DMS53 treated with DMSO at 0.1 percent for 48 hours (cell line): ENCODE measurements at regions not wholly inside any gene's neighbourhood (a gene's known extent, or its start where the extent isn't known, plus 50 kb on each side); places are given as distances from the start of the nearest gene placed in this dataset.
"Not testable (repeated sequence)": the region's sequence is repeated elsewhere in the genome, so short reads cannot be mapped to it uniquely, and the experiment has no call there.

Experiments
- DNase-seq: peaks from one replicate; lab custom pipeline; 2025; ENCODE audit not compliant: unreplicated experiment; lab: John Stamatoyannopoulos, UW

GRCh38 chr18:38639700-38640099 lies 1074.1 kb upstream of the CELF4 start:
- DNase-seq, result not testable (repeated sequence)

GRCh38 chr18:38635709-38636430 lies 1070.3 kb upstream of the CELF4 start:
- DNase-seq, result no peak

- no peak for DNase-seq
Measured at GRCh38 chr18:38634117-38634516, 1068.5 kb upstream of the CELF4 start.

GRCh38 chr18:38633333-38633732 lies 1067.7 kb upstream of the CELF4 start:
- DNase-seq, result no peak

- DNase-seq, result no peak
Measured at GRCh38 chr18:38619129-38619528, 1053.5 kb upstream of the CELF4 start.

- no peak for DNase-seq
Measured at GRCh38 chr18:38616306-38616705, 1050.7 kb upstream of the CELF4 start.

GRCh38 chr18:38612904-38613303 lies 1047.3 kb upstream of the CELF4 start:
- DNase-seq, result no peak

GRCh38 chr18:38611036-38611964 lies 1045.7 kb upstream of the CELF4 start:
- DNase-seq, result no peak

- no peak for DNase-seq
Measured at GRCh38 chr18:38606841-38607240, 1041.2 kb upstream of the CELF4 start.

GRCh38 chr18:38602341-38602740 lies 1036.7 kb upstream of the CELF4 start:
- DNase-seq, result no peak

- no peak for DNase-seq
Measured at GRCh38 chr18:38587571-38587970, 1022.0 kb upstream of the CELF4 start.

- DNase-seq, result no peak
Measured at GRCh38 chr18:38586327-38586726, 1020.7 kb upstream of the CELF4 start.

GRCh38 chr18:38579764-38580163 lies 1014.2 kb upstream of the CELF4 start:
- DNase-seq, result no peak

- no peak for DNase-seq
Measured at GRCh38 chr18:38576916-38577315, 1011.3 kb upstream of the CELF4 start.

- no peak for DNase-seq
Measured at GRCh38 chr18:38576349-38576748, 1010.8 kb upstream of the CELF4 start.

GRCh38 chr18:38575648-38576047 lies 1010.0 kb upstream of the CELF4 start:
- no peak for DNase-seq

- DNase-seq, result no peak
Measured at GRCh38 chr18:38575023-38575422, 1009.4 kb upstream of the CELF4 start.

GRCh38 chr18:38572554-38573111 lies 1007.0 kb upstream of the CELF4 start:
- DNase-seq, result no peak

- no peak for DNase-seq
Measured at GRCh38 chr18:38571651-38572050, 1006.1 kb upstream of the CELF4 start.

GRCh38 chr18:38565513-38565912 lies 999.9 kb upstream of the CELF4 start:
- no peak for DNase-seq

GRCh38 chr18:38563396-38563980 lies 997.9 kb upstream of the CELF4 start:
- peak; percentile 7 for DNase-seq
